CD14-positive monocyte (primary cell): ENCODE measurements at regions not wholly inside any gene's neighbourhood (a gene's known extent, or its start where the extent isn't known, plus 50 kb on each side); places are given as distances from the start of the nearest gene placed in this dataset. TPM values are rescaled to one million over a fixed set of nuclear protein-coding genes. Genes with fewer than 3 reads are reported as not detected.

Experiments
- DNase-seq, 3 donors: peaks; one replicate each; pipeline ENCODE4 v3.0.0-alpha.2; 2011 to 2022
- H2AFZ ChIP-seq: 2 replicates; pipeline ENCODE4 v1.6.0; 2012; ENCODE audit warnings: mild to moderate bottlenecking, low read depth, low read length, inconsistent platforms; ENCODE audit not compliant: insufficient read depth, poor library complexity, severe bottlenecking
- H3K27ac ChIP-seq, 2 donors: 1 replicate in 1 of 2; 2 replicates in 1 of 2; pipeline ENCODE4 v1.5.1; 2012 to 2013; ENCODE audit warnings: low read length in 2 of 2, control low read depth in 1 of 2, inconsistent platforms in 1 of 2, low read depth in 1 of 2, mild to moderate bottlenecking in 1 of 2
- H3K27me3 ChIP-seq, 2 donors: one replicate each; pipeline versions ENCODE4 v1.6.0 to v1.6.1; 2011 to 2013; ENCODE audit warnings: low read length in 2 of 2; ENCODE audit not compliant: control insufficient read depth in 2 of 2, insufficient read depth in 2 of 2
- H3K36me3 ChIP-seq, 2 donors: replicated peaks in 1 of 2; 1 replicate in 1 of 2; 2 replicates in 1 of 2; pipeline versions ENCODE4 v1.5.1 to v1.6.1; 2012 to 2013; ENCODE audit warnings: low read length in 2 of 2, control low read depth in 1 of 2, inconsistent platforms in 1 of 2, mild to moderate bottlenecking in 1 of 2; ENCODE audit not compliant: insufficient read depth in 2 of 2, control insufficient read depth in 1 of 2
- H3K4me1 ChIP-seq, 2 donors: 1 replicate in 1 of 2; 2 replicates in 1 of 2; pipeline versions ENCODE4 v1.5.1 to v1.6.1; 2012 to 2013; ENCODE audit warnings: low read length in 2 of 2, control low read depth in 1 of 2, inconsistent platforms in 1 of 2, mild to moderate bottlenecking in 1 of 2, moderate library complexity in 1 of 2; ENCODE audit not compliant: insufficient read depth in 2 of 2, control insufficient read depth in 1 of 2
- H3K4me2 ChIP-seq: replicated peaks from 2 replicates; pipeline ENCODE3; 2012; ENCODE audit warnings: low read length, moderate library complexity, mild to moderate bottlenecking; ENCODE audit not compliant: poor library complexity, severe bottlenecking; ENCODE audit errors: extremely low read depth
- H3K4me3 ChIP-seq, 3 experiments: fragments of 200-600 bp in 1 of 3; sonication (generic) in 1 of 3; replicated peaks in 1 of 3; 1 replicate in 2 of 3; 2 replicates in 1 of 3; pipeline ENCODE4 v1.5.1; 2011 to 2013; ENCODE audit warnings: low read length in 3 of 3, mild to moderate bottlenecking in 3 of 3, control low read depth in 2 of 3, low read depth in 2 of 3, inconsistent platforms in 1 of 3, moderate library complexity in 1 of 3
- H3K79me2 ChIP-seq: 2 replicates; pipeline ENCODE4 v1.6.0; 2012; ENCODE audit warnings: mild to moderate bottlenecking, control low read depth, inconsistent platforms, low read length, moderate library complexity; ENCODE audit not compliant: insufficient read depth
- H3K9ac ChIP-seq: 2 replicates; pipeline ENCODE4 v1.6.0; 2017; ENCODE audit warnings: low read length, mild to moderate bottlenecking; ENCODE audit not compliant: insufficient read depth, poor library complexity, severe bottlenecking
- H3K9me3 ChIP-seq, 2 donors: replicated peaks in 1 of 2; 1 replicate in 1 of 2; 2 replicates in 1 of 2; pipeline versions ENCODE4 v1.5.1 to v1.6.1; 2012 to 2013; ENCODE audit warnings: low read length in 2 of 2, control low read depth in 1 of 2; ENCODE audit not compliant: control insufficient read depth in 1 of 2, insufficient read depth in 1 of 2
- H4K20me1 ChIP-seq: 2 replicates; pipeline ENCODE4 v1.6.0; 2012; ENCODE audit warnings: mild to moderate bottlenecking, low read length, control low read depth, moderate library complexity; ENCODE audit not compliant: insufficient read depth
- H3K27ac Mint-ChIP-seq, 7 donors: one replicate each; pipeline ENCODE4 v1.8.0; 2020; ENCODE audit warnings: mild to moderate bottlenecking in 7 of 7, mixed read lengths in 7 of 7, moderate library complexity in 6 of 7, inconsistent platforms in 2 of 7
- H3K27me3 Mint-ChIP-seq, 3 donors: one replicate each; pipeline ENCODE4 v1.8.0; 2021 to 2022; ENCODE audit warnings: low read depth in 3 of 3, mild to moderate bottlenecking in 3 of 3, mixed read lengths in 3 of 3, moderate library complexity in 3 of 3, inconsistent platforms in 1 of 3
- H3K36me3 Mint-ChIP-seq, 2 donors: one replicate each; pipeline ENCODE4 v1.8.0; 2020; ENCODE audit warnings: mixed read lengths in 2 of 2, inconsistent platforms in 1 of 2, mild to moderate bottlenecking in 1 of 2
- H3K4me1 Mint-ChIP-seq: one replicate; pipeline ENCODE4 v1.8.0; 2020; ENCODE audit warnings: mild to moderate bottlenecking, mixed read lengths
- H3K4me3 Mint-ChIP-seq, 2 donors: one replicate each; pipeline ENCODE4 v1.8.0; 2020; ENCODE audit warnings: mild to moderate bottlenecking in 2 of 2, mixed read lengths in 2 of 2, moderate library complexity in 1 of 2
- H3K9me3 Mint-ChIP-seq, 7 donors: one replicate each; pipeline ENCODE4 v1.8.0; 2020 to 2022; ENCODE audit warnings: mixed read lengths in 7 of 7, mild to moderate bottlenecking in 6 of 7, moderate library complexity in 6 of 7, inconsistent platforms in 2 of 7
- CTCF ChIP-seq: fragments of 200-600 bp; IDR thresholded peaks from one replicate; pipeline ENCODE4 v1.8.0; 2022; ENCODE audit warnings: antibody characterized with exemption, mild to moderate bottlenecking
- WGBS: methylation state at CpG from one replicate; pipeline ENCODE4 v1.1.5; 2013; ENCODE audit warnings: missing lambda C conversion rate; ENCODE audit not compliant: insufficient coverage; 5-methylcytosine and 5-hydroxymethylcytosine counted together
- intact Hi-C, 2 donors: fragments of 100-400 bp; cut with micrococcal nuclease; formaldehyde crosslinking; loops; one replicate each; pipeline versions ENCODE4 v1.15.0 to v1.15.1; 2023
- small RNA-seq: library from RNA; depleted of rRNA; stranded (forward); fragments of <200 nt; gene quantifications from one replicate; pipeline ENCODE3, GENCODE V24; 2012; ENCODE audit warnings: low read depth; ENCODE audit not compliant: insufficient read length

GRCh38 chr21:32974653-32975052 is 51.1 kb upstream of the OLIG2 start:
- Mint-ChIP-seq H3K27me3 (peaks cover 2 to 17% (median 4%) of the 10 kb centered on the region in 3 donors), H3K9me3 (peaks cover 0 to 2% (median 1%) of the 10 kb centered on the region in 7 donors)
- TF ChIP-seq CTCF, result no peak

GRCh38 chr21:32975811-32976431 is 49.8 kb upstream of the OLIG2 start:
- intact Hi-C loops, result no loop called here
- Mint-ChIP-seq H3K36me3 (no peaks in the 10 kb centered on the region), H3K27ac (no peak overlapping the region), H3K4me3 (no peak overlapping the region), H3K9me3 (peaks cover 0 to 2% (median 2%) of the 10 kb centered on the region in 7 donors), H3K27me3 (peaks cover 2 to 20% (median 3%) of the 10 kb centered on the region in 3 donors), H3K4me1 (peaks cover 19% of the 10 kb centered on the region)
- no peak for DNase-seq
- H3K4me3 ChIP-seq, result no peak overlapping the region
- H3K9me3 ChIP-seq, result no peaks in the 10 kb centered on the region
- peaks cover 0 to 9% of the 10 kb centered on the region in 2 donors for H3K4me1 ChIP-seq
- no peaks in the 10 kb centered on the region for H3K79me2 ChIP-seq
- no peak for TF ChIP-seq CTCF
- no peak overlapping the region for H3K9ac ChIP-seq
- H3K27ac ChIP-seq, result no peak overlapping the region
- H3K36me3 ChIP-seq, result no peaks in the 10 kb centered on the region
- H2AFZ ChIP-seq, result no peak overlapping the region
- WGBS, result 83% methylated on average over 5 of the region's 8 CpGs
- H4K20me1 ChIP-seq, result no peaks in the 10 kb centered on the region
- H3K4me2 ChIP-seq, result no peak overlapping the region
- H3K27me3 ChIP-seq, result peaks cover 0 to under 1% of the 10 kb centered on the region in 2 donors

More at GRCh38 chr21:32974653-32975052, 51.1 kb upstream of the OLIG2 start:
- Mint-ChIP-seq H3K27ac (no peak overlapping the region), H3K4me3 (no peak overlapping the region), H3K36me3 (no peaks in the 10 kb centered on the region), H3K4me1 (peaks cover 12% of the 10 kb centered on the region)
- 90% methylated on average over 2 of the region's 2 CpGs for WGBS
- no peak for DNase-seq
- Histone ChIP-seq H4K20me1 (no peaks in the 10 kb centered on the region), H3K27ac (no peak overlapping the region), H3K9me3 (no peaks in the 10 kb centered on the region), H3K4me3 (no peak overlapping the region), H3K27me3 (no peaks in the 10 kb centered on the region), H3K9ac (no peak overlapping the region), H2AFZ (no peak overlapping the region), H3K4me2 (no peak overlapping the region), H3K4me1 (peaks cover 0 to 4% of the 10 kb centered on the region in 2 donors), H3K79me2 (no peaks in the 10 kb centered on the region), H3K36me3 (no peaks in the 10 kb centered on the region)
- intact Hi-C loops, result no loop called here

Small RNAs in the stretch of these regions (small RNA-seq; reads per million reads assigned to genes)
- not detected for gene RF00156
